ENCODE measurements at regions not wholly inside any gene's neighbourhood (a gene's known extent, or its start where the extent isn't known, plus 50 kb on each side); places are given as distances from the start of the nearest gene placed in this dataset.

DNA sequence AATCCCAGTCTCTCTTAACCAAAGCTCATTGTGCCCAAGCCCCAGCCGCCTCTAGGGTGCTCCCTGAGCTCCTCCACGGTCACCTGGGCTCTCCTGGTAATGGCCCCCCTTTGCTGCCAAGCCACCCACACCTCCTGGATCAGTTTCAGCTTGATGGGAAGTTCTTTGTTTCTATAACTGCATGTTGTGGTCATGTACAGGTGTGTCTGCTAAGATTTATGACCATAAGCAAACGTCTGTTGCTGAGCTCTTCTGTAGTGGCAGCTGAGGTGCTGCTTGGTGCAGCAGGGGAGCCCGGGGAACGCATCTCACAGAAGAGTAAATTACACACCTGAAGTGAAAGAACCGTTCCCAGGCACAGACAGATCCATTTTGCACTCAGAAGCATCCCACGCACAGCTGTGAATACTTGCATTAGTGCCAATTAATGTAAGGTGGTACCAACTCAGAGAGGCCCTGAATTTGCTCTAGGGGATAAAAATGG is 194.6 kb upstream of the ARID1B start:
- TF ChIP-seq, protein P1, sequence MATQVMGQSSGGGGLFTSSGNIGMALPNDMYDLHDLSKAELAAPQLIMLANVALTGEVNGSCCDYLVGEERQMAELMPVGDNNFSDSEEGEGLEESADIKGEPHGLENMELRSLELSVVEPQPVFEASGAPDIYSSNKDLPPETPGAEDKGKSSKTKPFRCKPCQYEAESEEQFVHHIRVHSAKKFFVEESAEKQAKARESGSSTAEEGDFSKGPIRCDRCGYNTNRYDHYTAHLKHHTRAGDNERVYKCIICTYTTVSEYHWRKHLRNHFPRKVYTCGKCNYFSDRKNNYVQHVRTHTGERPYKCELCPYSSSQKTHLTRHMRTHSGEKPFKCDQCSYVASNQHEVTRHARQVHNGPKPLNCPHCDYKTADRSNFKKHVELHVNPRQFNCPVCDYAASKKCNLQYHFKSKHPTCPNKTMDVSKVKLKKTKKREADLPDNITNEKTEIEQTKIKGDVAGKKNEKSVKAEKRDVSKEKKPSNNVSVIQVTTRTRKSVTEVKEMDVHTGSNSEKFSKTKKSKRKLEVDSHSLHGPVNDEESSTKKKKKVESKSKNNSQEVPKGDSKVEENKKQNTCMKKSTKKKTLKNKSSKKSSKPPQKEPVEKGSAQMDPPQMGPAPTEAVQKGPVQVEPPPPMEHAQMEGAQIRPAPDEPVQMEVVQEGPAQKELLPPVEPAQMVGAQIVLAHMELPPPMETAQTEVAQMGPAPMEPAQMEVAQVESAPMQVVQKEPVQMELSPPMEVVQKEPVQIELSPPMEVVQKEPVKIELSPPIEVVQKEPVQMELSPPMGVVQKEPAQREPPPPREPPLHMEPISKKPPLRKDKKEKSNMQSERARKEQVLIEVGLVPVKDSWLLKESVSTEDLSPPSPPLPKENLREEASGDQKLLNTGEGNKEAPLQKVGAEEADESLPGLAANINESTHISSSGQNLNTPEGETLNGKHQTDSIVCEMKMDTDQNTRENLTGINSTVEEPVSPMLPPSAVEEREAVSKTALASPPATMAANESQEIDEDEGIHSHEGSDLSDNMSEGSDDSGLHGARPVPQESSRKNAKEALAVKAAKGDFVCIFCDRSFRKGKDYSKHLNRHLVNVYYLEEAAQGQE (IDR thresholded peaks at IDR 0.05; ENCODE audit: borderline replicate concordance), result peak; percentile 53
- TF ChIP-seq TAF1 (IDR thresholded peaks at IDR 0.05; ENCODE audit: low read depth), result no peak
- TF ChIP-seq MXI1 (conservative IDR thresholded peaks at IDR 0.05; ENCODE audit: poor library complexity, severe bottlenecking), result no peak
- TF ChIP-seq POLR2AphosphoS5 (IDR thresholded peaks at IDR 0.05), result peak; percentile 56
- H3K27ac ChIP-seq (ENCODE audit: low read length), result no peak overlapping the region

DNA sequence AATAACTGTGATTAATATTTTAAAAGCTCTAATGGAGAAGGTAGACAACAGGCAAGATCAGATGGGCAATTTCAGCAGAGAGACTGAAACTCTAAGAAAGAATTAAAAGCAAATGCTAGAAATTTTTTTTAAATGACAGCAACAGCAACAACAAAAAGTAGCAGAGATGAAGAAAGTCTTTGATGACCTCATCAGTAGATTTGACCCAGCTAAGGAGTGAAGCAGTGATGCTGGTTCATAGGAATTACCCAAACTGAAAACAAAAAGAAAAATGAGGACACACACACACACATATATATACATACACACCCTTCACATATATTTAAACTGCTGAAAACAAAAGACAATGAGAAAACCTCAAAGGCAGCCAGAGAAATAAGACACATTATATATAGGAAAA is 197.6 kb upstream of the ARID1B start:
- no peak overlapping the region for H3K4me2 ChIP-seq (ENCODE audit: low read length)
- no peak overlapping the region for H3K9ac ChIP-seq (ENCODE audit: low read length)
- H3K27me3 ChIP-seq (ENCODE audit: insufficient read depth, low read depth, low read length), result no peaks in the 10 kb centered on the region

More for the DNA sequence above, 194.6 kb upstream of the ARID1B start:
- no peak overlapping the region for H2AFZ ChIP-seq (ENCODE audit: low read depth, low read length)
- H3K9ac ChIP-seq (ENCODE audit: low read length), result no peak overlapping the region
- H3K4me3 ChIP-seq (ENCODE audit: low read length), result no peak overlapping the region
- H3F3A ChIP-seq (ENCODE audit: insufficient read depth, low read length, poor library complexity, severe bottlenecking), result no peaks in the 10 kb centered on the region
- H3K9me2 ChIP-seq (ENCODE audit: insufficient read depth, low read length), result no peaks in the 10 kb centered on the region
- H3K27me3 ChIP-seq (ENCODE audit: insufficient read depth, low read depth, low read length), result no peaks in the 10 kb centered on the region
- no peaks in the 10 kb centered on the region for H4K20me1 ChIP-seq (ENCODE audit: insufficient read depth)
- H3K4me2 ChIP-seq (ENCODE audit: low read length), result no peak overlapping the region
- no peaks in the 10 kb centered on the region for H3K36me3 ChIP-seq (ENCODE audit: insufficient read depth, low read length)
- H3K9me3 ChIP-seq (ENCODE audit: low read length), result no peaks in the 10 kb centered on the region
- no peaks in the 10 kb centered on the region for H3K79me2 ChIP-seq (replicated peaks; ENCODE audit: insufficient read depth, low read length)

More for the DNA sequence above, 197.6 kb upstream of the ARID1B start:
- no peaks in the 10 kb centered on the region for H3K79me2 ChIP-seq (replicated peaks; ENCODE audit: insufficient read depth, low read length)
- TF ChIP-seq MXI1 (conservative IDR thresholded peaks at IDR 0.05; ENCODE audit: poor library complexity, severe bottlenecking) (no peak), TAF1 (IDR thresholded peaks at IDR 0.05; ENCODE audit: low read depth) (no peak), EZH2 (IDR thresholded peaks at IDR 0.05; ENCODE audit: borderline replicate concordance, insufficient read depth, low read length, poor library complexity, severe bottlenecking) (no peak), POLR2AphosphoS5 (IDR thresholded peaks at IDR 0.05) (no peak)
- TF ChIP-seq, protein P1 (IDR thresholded peaks at IDR 0.05; ENCODE audit: borderline replicate concordance), result no peak
- TF ChIP-seq, protein P2, sequence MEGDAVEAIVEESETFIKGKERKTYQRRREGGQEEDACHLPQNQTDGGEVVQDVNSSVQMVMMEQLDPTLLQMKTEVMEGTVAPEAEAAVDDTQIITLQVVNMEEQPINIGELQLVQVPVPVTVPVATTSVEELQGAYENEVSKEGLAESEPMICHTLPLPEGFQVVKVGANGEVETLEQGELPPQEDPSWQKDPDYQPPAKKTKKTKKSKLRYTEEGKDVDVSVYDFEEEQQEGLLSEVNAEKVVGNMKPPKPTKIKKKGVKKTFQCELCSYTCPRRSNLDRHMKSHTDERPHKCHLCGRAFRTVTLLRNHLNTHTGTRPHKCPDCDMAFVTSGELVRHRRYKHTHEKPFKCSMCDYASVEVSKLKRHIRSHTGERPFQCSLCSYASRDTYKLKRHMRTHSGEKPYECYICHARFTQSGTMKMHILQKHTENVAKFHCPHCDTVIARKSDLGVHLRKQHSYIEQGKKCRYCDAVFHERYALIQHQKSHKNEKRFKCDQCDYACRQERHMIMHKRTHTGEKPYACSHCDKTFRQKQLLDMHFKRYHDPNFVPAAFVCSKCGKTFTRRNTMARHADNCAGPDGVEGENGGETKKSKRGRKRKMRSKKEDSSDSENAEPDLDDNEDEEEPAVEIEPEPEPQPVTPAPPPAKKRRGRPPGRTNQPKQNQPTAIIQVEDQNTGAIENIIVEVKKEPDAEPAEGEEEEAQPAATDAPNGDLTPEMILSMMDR (IDR thresholded peaks at IDR 0.05; ENCODE audit: poor library complexity, severe bottlenecking), result no peak
- H3F3A ChIP-seq (ENCODE audit: insufficient read depth, low read length, poor library complexity, severe bottlenecking), result no peaks in the 10 kb centered on the region
- H3K9me2 ChIP-seq (ENCODE audit: insufficient read depth, low read length), result no peaks in the 10 kb centered on the region
- H3K9me3 ChIP-seq (ENCODE audit: low read length), result peaks cover 6% of the 10 kb centered on the region
- no peaks in the 10 kb centered on the region for H3K36me3 ChIP-seq (ENCODE audit: insufficient read depth, low read length)
- H3K4me3 ChIP-seq (ENCODE audit: low read length), result no peak overlapping the region
- no peak overlapping the region for H3K27ac ChIP-seq (ENCODE audit: low read length)
- H4K20me1 ChIP-seq (ENCODE audit: insufficient read depth), result no peaks in the 10 kb centered on the region
- no peak overlapping the region for H2AFZ ChIP-seq (ENCODE audit: low read depth, low read length)

Data from neural cell (in vitro differentiated cells).